GM06990 (cell line): ENCODE measurements at regions not wholly inside any gene's neighbourhood (a gene's known extent, or its start where the extent isn't known, plus 50 kb on each side); places are given as distances from the start of the nearest gene placed in this dataset.

ENCODE experiments used
- DNase-seq: peaks from one replicate; pipeline ENCODE4 v3.0.0-alpha.2; 2011; ENCODE audit not compliant: insufficient read length; ENCODE audit errors: extremely low read depth
- H3K27me3 ChIP-seq: replicated peaks from 2 replicates; pipeline ENCODE4 v1.6.0; 2011; ENCODE audit warnings: low read length; ENCODE audit not compliant: control insufficient read depth, insufficient read depth
- H3K36me3 ChIP-seq: 2 replicates; pipeline ENCODE4 v1.5.1; 2011; ENCODE audit warnings: low read length; ENCODE audit not compliant: control insufficient read depth, insufficient read depth
- H3K4me3 ChIP-seq: replicated peaks from 2 replicates; pipeline ENCODE4 v1.5.1; 2011; ENCODE audit warnings: low read depth, mild to moderate bottlenecking, control low read depth, low read length
- TF ChIP-seq, protein P1 (sequence below): IDR thresholded peaks from 2 replicates; pipeline ENCODE4 v1.5.1; 2011; ENCODE audit warnings: low read length, control low read depth, mild to moderate bottlenecking, inconsistent platforms; ENCODE audit not compliant: insufficient read depth, poor library complexity, severe bottlenecking

DNA sequence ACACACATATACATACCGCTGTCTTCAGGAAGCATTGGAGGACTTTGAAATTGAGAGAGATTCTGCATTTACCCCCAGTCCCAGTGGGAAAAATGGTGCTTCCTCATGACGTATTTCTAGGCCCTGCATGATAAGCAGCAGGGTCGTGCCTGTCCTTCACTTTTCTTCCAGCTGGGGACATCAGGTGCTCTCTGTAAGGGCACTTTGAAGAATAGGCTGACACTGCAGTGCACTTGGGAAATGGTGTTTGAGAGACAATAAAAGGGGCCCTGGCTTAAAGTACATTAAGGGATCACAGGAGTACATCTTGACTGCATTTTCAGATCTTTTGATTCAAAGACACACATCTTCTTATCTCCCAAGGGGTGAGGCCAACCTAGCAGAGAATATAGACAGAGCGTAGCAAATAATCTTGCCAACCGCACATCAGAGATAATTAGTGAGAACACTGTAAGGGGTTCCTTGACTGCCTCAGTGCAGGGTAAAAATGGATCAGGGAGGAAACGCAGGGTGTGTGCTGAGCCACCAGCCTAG is 437.9 kb downstream of the CSNK1G3 start:
- no peak for DNase-seq
- Histone ChIP-seq H3K36me3 (no peaks in the 10 kb centered on the region), H3K4me3 (no peak overlapping the region), H3K27me3 (no peaks in the 10 kb centered on the region)
- TF ChIP-seq, protein P1, sequence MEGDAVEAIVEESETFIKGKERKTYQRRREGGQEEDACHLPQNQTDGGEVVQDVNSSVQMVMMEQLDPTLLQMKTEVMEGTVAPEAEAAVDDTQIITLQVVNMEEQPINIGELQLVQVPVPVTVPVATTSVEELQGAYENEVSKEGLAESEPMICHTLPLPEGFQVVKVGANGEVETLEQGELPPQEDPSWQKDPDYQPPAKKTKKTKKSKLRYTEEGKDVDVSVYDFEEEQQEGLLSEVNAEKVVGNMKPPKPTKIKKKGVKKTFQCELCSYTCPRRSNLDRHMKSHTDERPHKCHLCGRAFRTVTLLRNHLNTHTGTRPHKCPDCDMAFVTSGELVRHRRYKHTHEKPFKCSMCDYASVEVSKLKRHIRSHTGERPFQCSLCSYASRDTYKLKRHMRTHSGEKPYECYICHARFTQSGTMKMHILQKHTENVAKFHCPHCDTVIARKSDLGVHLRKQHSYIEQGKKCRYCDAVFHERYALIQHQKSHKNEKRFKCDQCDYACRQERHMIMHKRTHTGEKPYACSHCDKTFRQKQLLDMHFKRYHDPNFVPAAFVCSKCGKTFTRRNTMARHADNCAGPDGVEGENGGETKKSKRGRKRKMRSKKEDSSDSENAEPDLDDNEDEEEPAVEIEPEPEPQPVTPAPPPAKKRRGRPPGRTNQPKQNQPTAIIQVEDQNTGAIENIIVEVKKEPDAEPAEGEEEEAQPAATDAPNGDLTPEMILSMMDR = no peak

DNA sequence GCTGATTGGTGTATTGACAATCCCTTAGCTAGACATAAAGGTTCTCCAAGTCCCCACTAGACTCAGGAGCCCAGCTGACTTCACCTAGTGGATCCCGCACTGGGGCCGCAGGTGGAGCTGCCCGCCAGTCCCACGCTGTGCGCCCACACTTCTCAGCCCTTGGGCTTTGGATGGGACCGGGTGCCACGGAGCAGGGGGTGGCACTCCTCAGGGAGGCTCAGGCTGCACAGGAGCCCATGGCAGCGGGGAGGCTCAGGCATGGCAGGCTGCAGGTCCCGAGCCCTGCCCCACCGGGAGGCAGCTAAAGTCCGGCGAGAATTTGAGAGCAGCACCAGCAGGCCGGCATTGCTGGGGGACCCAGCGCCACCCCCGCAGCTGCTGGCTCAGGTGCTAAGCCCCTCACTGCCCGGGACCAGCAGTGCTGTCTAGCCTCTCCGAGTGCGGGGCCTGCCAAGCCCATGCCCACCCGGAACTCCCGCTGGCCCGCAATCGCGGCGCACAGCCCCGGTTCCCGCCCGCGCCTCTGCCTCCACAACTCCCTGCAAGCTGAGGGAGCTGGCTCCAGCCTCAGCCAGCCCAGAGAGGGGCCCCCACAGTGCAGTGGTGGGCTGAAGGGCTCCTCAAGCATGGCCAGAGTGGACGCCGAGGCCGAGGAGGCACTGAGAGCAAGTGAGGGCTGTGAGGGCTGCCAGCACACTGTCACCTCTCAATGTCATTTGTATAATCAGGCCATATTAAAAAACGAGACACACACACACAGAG is 437.2 kb downstream of the CSNK1G3 start:
- H3K27me3 ChIP-seq = no peaks in the 10 kb centered on the region

DNA sequence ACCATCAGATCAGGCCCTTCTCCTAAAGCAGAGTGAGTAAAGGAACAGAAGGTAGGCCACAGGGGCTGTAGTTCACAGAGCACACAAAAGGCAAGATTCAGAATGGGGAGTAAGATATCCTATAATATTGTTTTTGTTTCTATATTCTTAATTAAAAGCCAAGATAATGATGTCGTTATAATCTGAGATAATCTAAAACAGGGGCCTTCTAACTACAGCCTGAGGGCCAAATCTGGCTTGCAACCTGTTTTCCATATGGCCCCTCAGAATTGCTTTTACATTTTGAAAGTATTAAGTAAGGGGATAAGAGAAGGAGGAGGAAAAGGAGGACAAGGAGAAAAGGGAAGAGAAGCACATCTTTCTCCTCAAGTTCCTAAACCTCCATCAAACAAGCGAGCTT is 435.8 kb downstream of the CSNK1G3 start:
- no peaks in the 10 kb centered on the region for H3K36me3 ChIP-seq
- H3K27me3 ChIP-seq = no peaks in the 10 kb centered on the region
- DNase-seq = no peak
- TF ChIP-seq, protein P1 = no peak
- no peak overlapping the region for H3K4me3 ChIP-seq

More for the DNA sequence above, 437.2 kb downstream of the CSNK1G3 start:
- Histone ChIP-seq H3K36me3 (no peaks in the 10 kb centered on the region), H3K4me3 (no peak overlapping the region)
- TF ChIP-seq, protein P1 = no peak
- no peak for DNase-seq

DNA sequence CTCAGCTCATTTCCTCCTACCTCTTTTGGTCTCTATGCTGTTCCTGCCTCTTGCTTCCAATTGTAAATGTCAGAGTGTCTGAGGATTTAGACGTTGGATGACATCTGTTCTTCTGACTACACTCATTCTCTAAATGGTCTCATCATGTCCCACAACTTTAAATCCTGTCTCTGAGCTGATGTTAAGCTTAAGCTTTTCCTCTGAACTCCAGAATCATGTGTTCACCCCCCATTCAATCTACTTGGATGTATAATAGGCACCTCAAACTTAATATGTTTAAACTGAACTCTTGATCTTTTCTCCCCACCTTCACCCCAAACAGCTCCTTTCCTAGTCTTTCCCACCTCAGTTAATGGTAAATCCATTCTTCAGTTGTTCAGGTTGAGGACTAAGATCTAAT is 433.6 kb downstream of the CSNK1G3 start:
- no peaks in the 10 kb centered on the region for H3K27me3 ChIP-seq
- H3K4me3 ChIP-seq = no peak overlapping the region
- no peaks in the 10 kb centered on the region for H3K36me3 ChIP-seq
- DNase-seq = no peak
- TF ChIP-seq, protein P1 = no peak

DNA sequence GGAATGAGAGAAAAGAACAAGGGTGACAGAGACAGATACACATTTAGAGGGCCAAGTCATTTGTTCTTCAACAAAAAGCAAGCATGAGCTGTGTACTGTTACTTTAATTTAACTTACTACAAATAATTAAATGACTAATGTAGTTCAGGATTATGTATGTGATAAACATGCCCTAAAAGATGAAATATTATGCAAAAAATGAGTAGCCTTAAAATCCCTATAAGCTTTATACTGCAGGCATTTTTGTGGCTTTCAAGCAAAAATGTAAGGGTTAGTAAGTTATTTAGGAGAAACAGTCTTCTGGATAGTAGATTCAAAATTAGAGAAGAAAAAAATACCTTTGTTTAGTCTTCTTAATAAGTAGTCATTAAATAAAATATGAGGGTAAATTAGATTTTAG is 431.2 kb downstream of the CSNK1G3 start:
- no peak overlapping the region for H3K4me3 ChIP-seq
- DNase-seq = no peak
- H3K27me3 ChIP-seq = no peaks in the 10 kb centered on the region
- TF ChIP-seq, protein P1 = no peak
- no peaks in the 10 kb centered on the region for H3K36me3 ChIP-seq

DNA sequence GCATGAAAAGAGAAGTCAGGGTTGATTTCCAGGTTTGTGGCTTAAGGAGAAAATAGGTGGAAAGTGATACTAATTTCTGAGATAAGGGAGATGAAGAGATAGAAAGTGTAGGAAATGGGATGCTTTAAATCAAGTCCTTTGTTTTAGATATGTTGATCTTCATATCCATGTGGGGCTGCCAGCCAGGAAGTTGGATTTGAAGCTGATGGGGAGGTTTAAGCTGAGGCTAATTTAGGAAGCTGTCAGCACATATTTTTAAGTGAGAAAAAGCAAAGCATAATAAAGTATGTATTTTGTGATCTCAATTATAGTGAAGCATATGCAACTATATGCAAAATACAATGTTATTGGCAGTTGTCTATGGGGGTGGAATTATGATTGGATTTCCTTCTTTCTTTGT is 428.4 kb downstream of the CSNK1G3 start:
- Histone ChIP-seq H3K36me3 (no peaks in the 10 kb centered on the region), H3K4me3 (no peak overlapping the region), H3K27me3 (no peaks in the 10 kb centered on the region)
- TF ChIP-seq, protein P1 = no peak
- no peak for DNase-seq
